ENCODE measurements at regions not wholly inside any gene's neighbourhood (a gene's known extent, or its start where the extent isn't known, plus 50 kb on each side); places are given as distances from the start of the nearest gene placed in this dataset.

DNA sequence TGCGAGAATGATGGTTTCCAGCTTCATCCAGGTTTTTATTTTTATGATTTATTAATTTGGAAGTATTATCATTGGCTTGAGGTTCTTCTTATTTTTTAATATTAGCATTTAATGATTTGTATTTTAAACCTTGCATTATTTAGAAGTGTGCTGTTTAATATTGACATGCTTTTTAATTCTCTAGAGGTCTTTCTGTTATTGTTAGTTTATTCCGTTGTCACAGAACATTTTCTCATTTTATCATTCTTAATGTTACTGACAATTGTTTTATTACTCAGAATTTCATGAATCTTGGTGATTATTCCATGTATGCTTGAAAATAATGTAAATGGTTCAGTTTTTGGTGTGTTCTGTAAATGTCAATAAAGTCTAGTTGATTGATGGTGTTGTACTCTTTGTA, 463.5 kb upstream of the NOVA1 start:
- H3K9me3 Mint-ChIP-seq (ENCODE audit: unreplicated experiment), result no peaks in the 10 kb centered on the region
- H3K4me3 Mint-ChIP-seq (ENCODE audit: unreplicated experiment), result no peak overlapping the region
- no peak overlapping the region for H3K27ac Mint-ChIP-seq (ENCODE audit: unreplicated experiment)
- H3K36me3 Mint-ChIP-seq (ENCODE audit: unreplicated experiment), result no peaks in the 10 kb centered on the region
- peaks cover 2% of the 10 kb centered on the region for H3K27me3 Mint-ChIP-seq (ENCODE audit: unreplicated experiment)
- no peak for DNase-seq (ENCODE audit: extremely low spot score, unreplicated experiment)
- TF ChIP-seq, protein P1, sequence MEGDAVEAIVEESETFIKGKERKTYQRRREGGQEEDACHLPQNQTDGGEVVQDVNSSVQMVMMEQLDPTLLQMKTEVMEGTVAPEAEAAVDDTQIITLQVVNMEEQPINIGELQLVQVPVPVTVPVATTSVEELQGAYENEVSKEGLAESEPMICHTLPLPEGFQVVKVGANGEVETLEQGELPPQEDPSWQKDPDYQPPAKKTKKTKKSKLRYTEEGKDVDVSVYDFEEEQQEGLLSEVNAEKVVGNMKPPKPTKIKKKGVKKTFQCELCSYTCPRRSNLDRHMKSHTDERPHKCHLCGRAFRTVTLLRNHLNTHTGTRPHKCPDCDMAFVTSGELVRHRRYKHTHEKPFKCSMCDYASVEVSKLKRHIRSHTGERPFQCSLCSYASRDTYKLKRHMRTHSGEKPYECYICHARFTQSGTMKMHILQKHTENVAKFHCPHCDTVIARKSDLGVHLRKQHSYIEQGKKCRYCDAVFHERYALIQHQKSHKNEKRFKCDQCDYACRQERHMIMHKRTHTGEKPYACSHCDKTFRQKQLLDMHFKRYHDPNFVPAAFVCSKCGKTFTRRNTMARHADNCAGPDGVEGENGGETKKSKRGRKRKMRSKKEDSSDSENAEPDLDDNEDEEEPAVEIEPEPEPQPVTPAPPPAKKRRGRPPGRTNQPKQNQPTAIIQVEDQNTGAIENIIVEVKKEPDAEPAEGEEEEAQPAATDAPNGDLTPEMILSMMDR (IDR thresholded peaks at IDR 0.05), result no peak
- no peaks in the 10 kb centered on the region for H3K4me1 Mint-ChIP-seq (ENCODE audit: unreplicated experiment)

GRCh38 chr14:27063959-27064358, 466.1 kb upstream of the NOVA1 start:
- Mint-ChIP-seq H3K4me3 (ENCODE audit: unreplicated experiment) (no peak overlapping the region), H3K27ac (ENCODE audit: unreplicated experiment) (no peak overlapping the region), H3K27me3 (ENCODE audit: unreplicated experiment) (peaks cover 2% of the 10 kb centered on the region), H3K4me1 (ENCODE audit: unreplicated experiment) (no peaks in the 10 kb centered on the region), H3K36me3 (ENCODE audit: unreplicated experiment) (no peaks in the 10 kb centered on the region), H3K9me3 (ENCODE audit: unreplicated experiment) (no peaks in the 10 kb centered on the region)
- TF ChIP-seq, protein P1 (IDR thresholded peaks at IDR 0.05), result no peak
- no peak for DNase-seq (ENCODE audit: extremely low spot score, unreplicated experiment)

- H3K9me3 Mint-ChIP-seq (ENCODE audit: unreplicated experiment), result no peaks in the 10 kb centered on the region
- DNase-seq (ENCODE audit: extremely low spot score, unreplicated experiment), result no peak
- H3K4me3 Mint-ChIP-seq (ENCODE audit: unreplicated experiment), result no peak overlapping the region
- TF ChIP-seq, protein P1 (IDR thresholded peaks at IDR 0.05), result no peak
- no peaks in the 10 kb centered on the region for H3K36me3 Mint-ChIP-seq (ENCODE audit: unreplicated experiment)
- peaks cover 2% of the 10 kb centered on the region for H3K27me3 Mint-ChIP-seq (ENCODE audit: unreplicated experiment)
- no peak overlapping the region for H3K27ac Mint-ChIP-seq (ENCODE audit: unreplicated experiment)
- no peaks in the 10 kb centered on the region for H3K4me1 Mint-ChIP-seq (ENCODE audit: unreplicated experiment)
Observed at GRCh38 chr14:27065886-27066285, 468.1 kb upstream of the NOVA1 start.

DNA sequence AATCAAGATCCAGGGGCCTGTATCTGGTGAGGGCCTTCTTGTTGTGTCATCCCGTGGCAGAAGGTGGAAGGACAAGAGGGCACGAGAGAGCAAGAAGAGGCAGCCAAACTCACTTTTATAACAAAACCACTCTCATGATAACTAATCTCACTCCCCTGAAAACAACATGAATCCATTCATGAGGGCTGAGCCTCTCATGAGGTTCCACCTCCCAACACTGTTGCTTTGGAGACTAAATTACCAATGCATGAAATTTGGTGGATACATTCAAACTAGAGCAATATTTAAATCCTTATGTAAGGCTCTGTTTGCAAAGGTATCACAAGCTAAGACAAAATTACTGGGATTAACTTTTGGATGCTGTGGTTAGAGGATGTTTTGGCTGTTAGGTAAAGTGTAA, 470.1 kb upstream of the NOVA1 start:
- Mint-ChIP-seq H3K4me1 (ENCODE audit: unreplicated experiment) (no peaks in the 10 kb centered on the region), H3K4me3 (ENCODE audit: unreplicated experiment) (no peak overlapping the region), H3K36me3 (ENCODE audit: unreplicated experiment) (no peaks in the 10 kb centered on the region), H3K9me3 (ENCODE audit: unreplicated experiment) (no peaks in the 10 kb centered on the region), H3K27me3 (ENCODE audit: unreplicated experiment) (peaks cover 2% of the 10 kb centered on the region), H3K27ac (ENCODE audit: unreplicated experiment) (no peak overlapping the region)
- no peak for DNase-seq (ENCODE audit: extremely low spot score, unreplicated experiment)
- TF ChIP-seq, protein P1 (IDR thresholded peaks at IDR 0.05), result no peak

GRCh38 chr14:27072589-27072988, 474.8 kb upstream of the NOVA1 start:
- H3K4me1 Mint-ChIP-seq (ENCODE audit: unreplicated experiment), result no peaks in the 10 kb centered on the region
- no peak overlapping the region for H3K27ac Mint-ChIP-seq (ENCODE audit: unreplicated experiment)
- no peaks in the 10 kb centered on the region for H3K36me3 Mint-ChIP-seq (ENCODE audit: unreplicated experiment)
- no peak overlapping the region for H3K4me3 Mint-ChIP-seq (ENCODE audit: unreplicated experiment)
- no peaks in the 10 kb centered on the region for H3K27me3 Mint-ChIP-seq (ENCODE audit: unreplicated experiment)
- H3K9me3 Mint-ChIP-seq (ENCODE audit: unreplicated experiment), result no peaks in the 10 kb centered on the region
- TF ChIP-seq, protein P1 (IDR thresholded peaks at IDR 0.05), result no peak
- DNase-seq (ENCODE audit: extremely low spot score, unreplicated experiment), result no peak

Measured in osteocyte (in vitro differentiated cells).